CD14-positive monocyte (primary cell): ENCODE measurements at regions not wholly inside any gene's neighbourhood (a gene's known extent, or its start where the extent isn't known, plus 50 kb on each side); places are given as distances from the start of the nearest gene placed in this dataset.

ENCODE experiments used
- DNase-seq, 3 donors: peaks; one replicate each; pipeline ENCODE4 v3.0.0-alpha.2; 2011 to 2022
- H2AFZ ChIP-seq: 2 replicates; pipeline ENCODE4 v1.6.0; 2012; ENCODE audit warnings: mild to moderate bottlenecking, low read depth, low read length, inconsistent platforms; ENCODE audit not compliant: insufficient read depth, poor library complexity, severe bottlenecking
- H3K27ac ChIP-seq, 2 donors: 1 replicate in 1 of 2; 2 replicates in 1 of 2; pipeline ENCODE4 v1.5.1; 2012 to 2013; ENCODE audit warnings: low read length in 2 of 2, control low read depth in 1 of 2, inconsistent platforms in 1 of 2, low read depth in 1 of 2, mild to moderate bottlenecking in 1 of 2
- H3K27me3 ChIP-seq, 2 donors: one replicate each; pipeline versions ENCODE4 v1.6.0 to v1.6.1; 2011 to 2013; ENCODE audit warnings: low read length in 2 of 2; ENCODE audit not compliant: control insufficient read depth in 2 of 2, insufficient read depth in 2 of 2
- H3K36me3 ChIP-seq, 2 donors: replicated peaks in 1 of 2; 1 replicate in 1 of 2; 2 replicates in 1 of 2; pipeline versions ENCODE4 v1.5.1 to v1.6.1; 2012 to 2013; ENCODE audit warnings: low read length in 2 of 2, control low read depth in 1 of 2, inconsistent platforms in 1 of 2, mild to moderate bottlenecking in 1 of 2; ENCODE audit not compliant: insufficient read depth in 2 of 2, control insufficient read depth in 1 of 2
- H3K4me1 ChIP-seq, 2 donors: 1 replicate in 1 of 2; 2 replicates in 1 of 2; pipeline versions ENCODE4 v1.5.1 to v1.6.1; 2012 to 2013; ENCODE audit warnings: low read length in 2 of 2, control low read depth in 1 of 2, inconsistent platforms in 1 of 2, mild to moderate bottlenecking in 1 of 2, moderate library complexity in 1 of 2; ENCODE audit not compliant: insufficient read depth in 2 of 2, control insufficient read depth in 1 of 2
- H3K4me2 ChIP-seq: replicated peaks from 2 replicates; pipeline ENCODE3; 2012; ENCODE audit warnings: low read length, moderate library complexity, mild to moderate bottlenecking; ENCODE audit not compliant: poor library complexity, severe bottlenecking; ENCODE audit errors: extremely low read depth
- H3K4me3 ChIP-seq, 3 experiments: fragments of 200-600 bp in 1 of 3; sonication (generic) in 1 of 3; replicated peaks in 1 of 3; 1 replicate in 2 of 3; 2 replicates in 1 of 3; pipeline ENCODE4 v1.5.1; 2011 to 2013; ENCODE audit warnings: low read length in 3 of 3, mild to moderate bottlenecking in 3 of 3, control low read depth in 2 of 3, low read depth in 2 of 3, inconsistent platforms in 1 of 3, moderate library complexity in 1 of 3
- H3K79me2 ChIP-seq: 2 replicates; pipeline ENCODE4 v1.6.0; 2012; ENCODE audit warnings: mild to moderate bottlenecking, control low read depth, inconsistent platforms, low read length, moderate library complexity; ENCODE audit not compliant: insufficient read depth
- H3K9ac ChIP-seq: 2 replicates; pipeline ENCODE4 v1.6.0; 2017; ENCODE audit warnings: low read length, mild to moderate bottlenecking; ENCODE audit not compliant: insufficient read depth, poor library complexity, severe bottlenecking
- H3K9me3 ChIP-seq, 2 donors: replicated peaks in 1 of 2; 1 replicate in 1 of 2; 2 replicates in 1 of 2; pipeline versions ENCODE4 v1.5.1 to v1.6.1; 2012 to 2013; ENCODE audit warnings: low read length in 2 of 2, control low read depth in 1 of 2; ENCODE audit not compliant: control insufficient read depth in 1 of 2, insufficient read depth in 1 of 2
- H4K20me1 ChIP-seq: 2 replicates; pipeline ENCODE4 v1.6.0; 2012; ENCODE audit warnings: mild to moderate bottlenecking, low read length, control low read depth, moderate library complexity; ENCODE audit not compliant: insufficient read depth
- H3K27ac Mint-ChIP-seq, 7 donors: one replicate each; pipeline ENCODE4 v1.8.0; 2020; ENCODE audit warnings: mild to moderate bottlenecking in 7 of 7, mixed read lengths in 7 of 7, moderate library complexity in 6 of 7, inconsistent platforms in 2 of 7
- H3K27me3 Mint-ChIP-seq, 3 donors: one replicate each; pipeline ENCODE4 v1.8.0; 2021 to 2022; ENCODE audit warnings: low read depth in 3 of 3, mild to moderate bottlenecking in 3 of 3, mixed read lengths in 3 of 3, moderate library complexity in 3 of 3, inconsistent platforms in 1 of 3
- H3K36me3 Mint-ChIP-seq, 2 donors: one replicate each; pipeline ENCODE4 v1.8.0; 2020; ENCODE audit warnings: mixed read lengths in 2 of 2, inconsistent platforms in 1 of 2, mild to moderate bottlenecking in 1 of 2
- H3K4me1 Mint-ChIP-seq: one replicate; pipeline ENCODE4 v1.8.0; 2020; ENCODE audit warnings: mild to moderate bottlenecking, mixed read lengths
- H3K4me3 Mint-ChIP-seq, 2 donors: one replicate each; pipeline ENCODE4 v1.8.0; 2020; ENCODE audit warnings: mild to moderate bottlenecking in 2 of 2, mixed read lengths in 2 of 2, moderate library complexity in 1 of 2
- H3K9me3 Mint-ChIP-seq, 7 donors: one replicate each; pipeline ENCODE4 v1.8.0; 2020 to 2022; ENCODE audit warnings: mixed read lengths in 7 of 7, mild to moderate bottlenecking in 6 of 7, moderate library complexity in 6 of 7, inconsistent platforms in 2 of 7
- WGBS: methylation state at CpG from one replicate; pipeline ENCODE4 v1.1.5; 2013; ENCODE audit warnings: missing lambda C conversion rate; ENCODE audit not compliant: insufficient coverage; 5-methylcytosine and 5-hydroxymethylcytosine counted together
- intact Hi-C, 2 donors: fragments of 100-400 bp; cut with micrococcal nuclease; formaldehyde crosslinking; loops; one replicate each; pipeline versions ENCODE4 v1.15.0 to v1.15.1; 2023
- TF ChIP-seq, protein P1 (sequence below): fragments of 200-600 bp; IDR thresholded peaks from one replicate; pipeline ENCODE4 v1.8.0; 2022; ENCODE audit warnings: antibody characterized with exemption, mild to moderate bottlenecking

DNA sequence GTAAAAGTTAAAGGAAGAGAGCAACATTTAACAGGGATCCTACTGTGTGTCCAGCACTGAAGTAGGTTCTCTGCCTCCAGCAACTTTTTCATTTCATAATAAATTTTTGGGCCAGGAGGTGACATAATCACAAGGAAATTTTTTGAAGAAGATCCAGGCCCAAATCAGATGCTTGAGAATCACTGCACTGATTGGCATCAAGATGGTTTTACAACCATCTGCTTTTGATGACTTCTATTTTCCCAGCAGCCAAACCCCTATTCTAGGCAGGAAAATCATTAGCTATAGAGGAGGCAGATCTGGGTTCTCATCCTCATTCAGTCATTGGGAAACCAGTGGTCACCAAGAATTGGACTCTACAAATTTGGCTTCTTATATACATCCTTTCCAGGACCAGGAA is 79.0 kb downstream of the ARL4A start:
- TF ChIP-seq, protein P1, sequence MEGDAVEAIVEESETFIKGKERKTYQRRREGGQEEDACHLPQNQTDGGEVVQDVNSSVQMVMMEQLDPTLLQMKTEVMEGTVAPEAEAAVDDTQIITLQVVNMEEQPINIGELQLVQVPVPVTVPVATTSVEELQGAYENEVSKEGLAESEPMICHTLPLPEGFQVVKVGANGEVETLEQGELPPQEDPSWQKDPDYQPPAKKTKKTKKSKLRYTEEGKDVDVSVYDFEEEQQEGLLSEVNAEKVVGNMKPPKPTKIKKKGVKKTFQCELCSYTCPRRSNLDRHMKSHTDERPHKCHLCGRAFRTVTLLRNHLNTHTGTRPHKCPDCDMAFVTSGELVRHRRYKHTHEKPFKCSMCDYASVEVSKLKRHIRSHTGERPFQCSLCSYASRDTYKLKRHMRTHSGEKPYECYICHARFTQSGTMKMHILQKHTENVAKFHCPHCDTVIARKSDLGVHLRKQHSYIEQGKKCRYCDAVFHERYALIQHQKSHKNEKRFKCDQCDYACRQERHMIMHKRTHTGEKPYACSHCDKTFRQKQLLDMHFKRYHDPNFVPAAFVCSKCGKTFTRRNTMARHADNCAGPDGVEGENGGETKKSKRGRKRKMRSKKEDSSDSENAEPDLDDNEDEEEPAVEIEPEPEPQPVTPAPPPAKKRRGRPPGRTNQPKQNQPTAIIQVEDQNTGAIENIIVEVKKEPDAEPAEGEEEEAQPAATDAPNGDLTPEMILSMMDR: no peak
- H3K4me1 ChIP-seq: no peaks in the 10 kb centered on the region
- no peaks in the 10 kb centered on the region for H3K27me3 ChIP-seq
- H3K9me3 ChIP-seq: no peaks in the 10 kb centered on the region
- Mint-ChIP-seq H3K36me3 (no peaks in the 10 kb centered on the region), H3K4me1 (peaks cover 2% of the 10 kb centered on the region), H3K27ac (no peak overlapping the region), H3K4me3 (no peak overlapping the region), H3K9me3 (peaks cover 0 to 9% (median 1%) of the 10 kb centered on the region in 7 donors), H3K27me3 (peaks cover 0 to 5% (median 0%) of the 10 kb centered on the region in 3 donors)
- intact Hi-C loops: no loop called here
- no peaks in the 10 kb centered on the region for H3K79me2 ChIP-seq
- no peaks in the 10 kb centered on the region for H4K20me1 ChIP-seq
- H3K4me2 ChIP-seq: no peak overlapping the region
- no peak overlapping the region for H3K9ac ChIP-seq
- no peak for DNase-seq
- H3K27ac ChIP-seq: no peak overlapping the region
- H3K4me3 ChIP-seq: no peak overlapping the region
- no peaks in the 10 kb centered on the region for H3K36me3 ChIP-seq
- no peak overlapping the region for H2AFZ ChIP-seq

DNA sequence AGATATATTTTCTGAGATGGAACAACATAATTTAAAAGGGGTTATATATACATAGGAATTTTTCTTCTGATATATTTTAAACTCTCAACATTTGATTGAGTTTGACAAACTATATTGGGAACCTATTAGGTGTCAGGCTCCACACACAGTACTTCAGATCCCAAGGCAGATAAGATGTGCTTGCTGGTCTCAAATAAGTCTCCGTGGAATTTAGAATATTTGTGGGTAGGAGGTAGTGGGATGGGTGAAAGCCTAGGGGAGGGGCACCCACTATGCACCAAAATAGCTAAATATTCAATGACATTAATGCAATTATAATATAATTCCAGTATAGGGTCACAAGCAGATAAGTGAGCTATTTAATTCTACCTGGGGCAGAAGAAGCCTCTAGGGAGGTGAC is 81.5 kb downstream of the ARL4A start:
- H3K9me3 Mint-ChIP-seq: peaks cover 1 to 7% (median 3%) of the 10 kb centered on the region in 7 donors
- WGBS: no CpG with 5 or more reads among the region's 1 CpG

More for the DNA sequence above, 81.5 kb downstream of the ARL4A start:
- H3K4me1 Mint-ChIP-seq: peaks cover 4% of the 10 kb centered on the region
- DNase-seq: no peak
- no peaks in the 10 kb centered on the region for H3K4me1 ChIP-seq
- H3K27me3 ChIP-seq: no peaks in the 10 kb centered on the region
- no peaks in the 10 kb centered on the region for H3K79me2 ChIP-seq
- no peak overlapping the region for H2AFZ ChIP-seq
- no peak overlapping the region for H3K4me3 Mint-ChIP-seq
- TF ChIP-seq, protein P1: no peak
- H3K9me3 ChIP-seq: no peaks in the 10 kb centered on the region
- H3K27me3 Mint-ChIP-seq: peaks cover 0 to 3% (median 2%) of the 10 kb centered on the region in 3 donors
- intact Hi-C loops: no loop called here
- no peaks in the 10 kb centered on the region for H4K20me1 ChIP-seq
- no peaks in the 10 kb centered on the region for H3K36me3 ChIP-seq
- no peak overlapping the region for H3K4me3 ChIP-seq
- H3K4me2 ChIP-seq: no peak overlapping the region
- H3K36me3 Mint-ChIP-seq: no peaks in the 10 kb centered on the region
- H3K27ac ChIP-seq: no peak overlapping the region
- no peak overlapping the region for H3K27ac Mint-ChIP-seq
- no peak overlapping the region for H3K9ac ChIP-seq
